Bronchial epithelial cell (primary cell): ENCODE measurements at regions not wholly inside any gene's neighbourhood (a gene's known extent, or its start where the extent isn't known, plus 50 kb on each side); places are given as distances from the start of the nearest gene placed in this dataset.

Source experiments
- DNase-seq: peaks from one replicate; pipeline ENCODE4 v3.0.0-alpha.2; 2010; ENCODE audit warnings: low read depth
- FAIRE-seq: peaks from 2 replicates; lab custom pipeline; 2011; peaks lifted over from hg19 to GRCh38; lab: Jason Lieb, UNC
- H3K27me3 ChIP-seq: 2 replicates; pipeline ENCODE4 v1.5.1; 2011; ENCODE audit warnings: low read length; ENCODE audit not compliant: control insufficient read depth, insufficient read depth
- H3K36me3 ChIP-seq: 2 replicates; pipeline ENCODE4 v1.5.1; 2011; ENCODE audit warnings: low read length; ENCODE audit not compliant: control insufficient read depth, insufficient read depth
- H3K4me3 ChIP-seq: 2 replicates; pipeline ENCODE4 v1.5.1; 2011; ENCODE audit warnings: mild to moderate bottlenecking, low read depth, low read length, control low read depth
- TF ChIP-seq, protein P1 (sequence below): IDR thresholded peaks from 2 replicates; pipeline ENCODE4 v1.5.1; 2011; ENCODE audit warnings: mild to moderate bottlenecking, moderate library complexity, low read length, control low read depth, inconsistent platforms; ENCODE audit not compliant: insufficient read depth, severe bottlenecking

- H3K27me3 ChIP-seq, result no peaks in the 10 kb centered on the region
- TF ChIP-seq, protein P1, sequence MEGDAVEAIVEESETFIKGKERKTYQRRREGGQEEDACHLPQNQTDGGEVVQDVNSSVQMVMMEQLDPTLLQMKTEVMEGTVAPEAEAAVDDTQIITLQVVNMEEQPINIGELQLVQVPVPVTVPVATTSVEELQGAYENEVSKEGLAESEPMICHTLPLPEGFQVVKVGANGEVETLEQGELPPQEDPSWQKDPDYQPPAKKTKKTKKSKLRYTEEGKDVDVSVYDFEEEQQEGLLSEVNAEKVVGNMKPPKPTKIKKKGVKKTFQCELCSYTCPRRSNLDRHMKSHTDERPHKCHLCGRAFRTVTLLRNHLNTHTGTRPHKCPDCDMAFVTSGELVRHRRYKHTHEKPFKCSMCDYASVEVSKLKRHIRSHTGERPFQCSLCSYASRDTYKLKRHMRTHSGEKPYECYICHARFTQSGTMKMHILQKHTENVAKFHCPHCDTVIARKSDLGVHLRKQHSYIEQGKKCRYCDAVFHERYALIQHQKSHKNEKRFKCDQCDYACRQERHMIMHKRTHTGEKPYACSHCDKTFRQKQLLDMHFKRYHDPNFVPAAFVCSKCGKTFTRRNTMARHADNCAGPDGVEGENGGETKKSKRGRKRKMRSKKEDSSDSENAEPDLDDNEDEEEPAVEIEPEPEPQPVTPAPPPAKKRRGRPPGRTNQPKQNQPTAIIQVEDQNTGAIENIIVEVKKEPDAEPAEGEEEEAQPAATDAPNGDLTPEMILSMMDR, result no peak
- H3K4me3 ChIP-seq, result no peak overlapping the region
- H3K36me3 ChIP-seq, result no peaks in the 10 kb centered on the region
- FAIRE-seq (no peak), DNase-seq (peak; percentile 51)
Observed at GRCh38 chr9:29556317-29556716, 1983.0 kb upstream of the C9orf72 start.

DNA sequence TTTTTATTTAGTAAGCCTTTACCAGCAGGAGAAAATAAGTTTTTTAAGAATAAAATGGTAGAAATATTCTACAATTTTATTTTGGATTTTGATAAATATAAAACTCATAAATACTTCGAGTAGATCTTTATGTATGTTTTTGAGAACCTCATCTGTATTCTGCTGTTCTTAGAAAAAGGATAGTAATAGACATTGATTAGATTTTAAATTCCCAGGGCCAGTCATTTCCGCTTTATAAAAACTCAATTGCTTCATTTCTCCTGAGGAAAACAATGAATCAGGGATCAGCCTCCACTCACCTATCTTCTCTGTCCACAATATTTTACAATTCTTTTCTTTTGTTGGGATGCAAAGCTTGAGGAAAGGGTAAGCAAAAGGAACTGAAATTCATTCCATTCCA lies 1983.5 kb upstream of the C9orf72 start:
- no peaks in the 10 kb centered on the region for H3K27me3 ChIP-seq
- FAIRE-seq (no peak), DNase-seq (no peak)
- H3K36me3 ChIP-seq, result no peaks in the 10 kb centered on the region
- TF ChIP-seq, protein P1, result no peak
- H3K4me3 ChIP-seq, result no peak overlapping the region

GRCh38 chr9:29564564-29564963 lies 1991.3 kb upstream of the C9orf72 start:
- no peak for FAIRE-seq
- Histone ChIP-seq H3K4me3 (no peak overlapping the region), H3K36me3 (no peaks in the 10 kb centered on the region), H3K27me3 (no peaks in the 10 kb centered on the region)
- DNase-seq, result peak; percentile 1
- TF ChIP-seq, protein P1, result no peak

DNA sequence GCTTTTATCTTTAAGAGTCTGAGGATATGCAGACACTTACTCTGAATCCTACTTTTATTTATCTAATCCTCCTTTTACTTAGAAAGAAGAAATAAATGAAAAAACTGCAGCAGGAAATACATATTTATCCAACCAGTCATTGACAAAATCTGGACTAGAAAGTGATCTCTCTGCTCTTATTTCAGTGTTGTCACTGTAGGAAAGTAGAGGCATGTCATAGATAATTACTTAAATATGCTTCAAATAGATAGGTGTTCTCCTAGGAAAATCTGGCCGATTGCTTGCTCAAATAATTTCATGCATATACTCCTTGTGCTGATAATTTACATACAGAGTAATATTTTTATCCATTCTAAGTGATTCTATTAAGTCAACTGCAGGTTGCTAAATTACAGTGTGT lies 2001.9 kb upstream of the C9orf72 start:
- DNase-seq (no peak), FAIRE-seq (no peak)
- no peak overlapping the region for H3K4me3 ChIP-seq
- H3K36me3 ChIP-seq, result no peaks in the 10 kb centered on the region
- TF ChIP-seq, protein P1, result no peak
- no peaks in the 10 kb centered on the region for H3K27me3 ChIP-seq

- Histone ChIP-seq H3K27me3 (no peaks in the 10 kb centered on the region), H3K36me3 (no peaks in the 10 kb centered on the region), H3K4me3 (no peak overlapping the region)
- DNase-seq (no peak), FAIRE-seq (no peak)
- TF ChIP-seq, protein P1, result no peak
Observed at GRCh38 chr9:29588361-29588760, 2015.1 kb upstream of the C9orf72 start.

DNA sequence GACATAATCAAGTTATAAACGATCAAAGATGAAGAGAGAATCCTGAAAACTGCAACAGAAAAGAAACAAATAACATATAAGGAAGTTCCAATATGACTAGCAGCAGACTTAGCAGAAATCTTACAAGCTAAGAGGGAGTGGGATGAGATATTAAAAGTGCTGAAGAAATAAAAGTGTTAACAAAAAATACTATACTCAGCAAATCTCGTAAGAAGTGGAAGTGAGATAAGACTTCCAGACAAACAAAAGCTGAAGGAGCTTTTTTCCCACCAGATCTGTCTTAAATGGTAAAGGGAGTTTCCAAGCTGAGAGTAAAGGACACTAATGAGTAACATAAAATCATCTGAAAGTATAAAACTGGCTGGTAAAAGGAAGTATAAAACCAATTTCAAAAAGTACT lies 2036.0 kb upstream of the C9orf72 start:
- TF ChIP-seq, protein P1, result no peak
- H3K36me3 ChIP-seq, result no peaks in the 10 kb centered on the region
- no peak overlapping the region for H3K4me3 ChIP-seq
- H3K27me3 ChIP-seq, result no peaks in the 10 kb centered on the region
- DNase-seq (no peak), FAIRE-seq (no peak)
